ENCODE measurements at regions not wholly inside any gene's neighbourhood (a gene's known extent, or its start where the extent isn't known, plus 50 kb on each side); places are given as distances from the start of the nearest gene placed in this dataset.

- Histone ChIP-seq H3K4me3 (ENCODE audit: low read depth, low read length) (no peak overlapping the region), H3K9me3 (no peaks in the 10 kb centered on the region), H3K4me1 (no peaks in the 10 kb centered on the region), H3K36me3 (ENCODE audit: control insufficient read depth, insufficient read depth, low read length) (no peaks in the 10 kb centered on the region), H3K27me3 (replicated peaks; ENCODE audit: control insufficient read depth, insufficient read depth, low read length) (no peaks in the 10 kb centered on the region)
- H3K36me3 Mint-ChIP-seq (ENCODE audit: insufficient read depth, unreplicated experiment): no peaks in the 10 kb centered on the region
- intact Hi-C loops (cut with micrococcal nuclease; ENCODE audit: unreplicated experiment): no loop called here
- no peaks in the 10 kb centered on the region for H3K4me1 Mint-ChIP-seq (ENCODE audit: low read depth, unreplicated experiment)
- CTCF ChIA-PET: no interaction called here
- TF ChIP-seq, protein P1, sequence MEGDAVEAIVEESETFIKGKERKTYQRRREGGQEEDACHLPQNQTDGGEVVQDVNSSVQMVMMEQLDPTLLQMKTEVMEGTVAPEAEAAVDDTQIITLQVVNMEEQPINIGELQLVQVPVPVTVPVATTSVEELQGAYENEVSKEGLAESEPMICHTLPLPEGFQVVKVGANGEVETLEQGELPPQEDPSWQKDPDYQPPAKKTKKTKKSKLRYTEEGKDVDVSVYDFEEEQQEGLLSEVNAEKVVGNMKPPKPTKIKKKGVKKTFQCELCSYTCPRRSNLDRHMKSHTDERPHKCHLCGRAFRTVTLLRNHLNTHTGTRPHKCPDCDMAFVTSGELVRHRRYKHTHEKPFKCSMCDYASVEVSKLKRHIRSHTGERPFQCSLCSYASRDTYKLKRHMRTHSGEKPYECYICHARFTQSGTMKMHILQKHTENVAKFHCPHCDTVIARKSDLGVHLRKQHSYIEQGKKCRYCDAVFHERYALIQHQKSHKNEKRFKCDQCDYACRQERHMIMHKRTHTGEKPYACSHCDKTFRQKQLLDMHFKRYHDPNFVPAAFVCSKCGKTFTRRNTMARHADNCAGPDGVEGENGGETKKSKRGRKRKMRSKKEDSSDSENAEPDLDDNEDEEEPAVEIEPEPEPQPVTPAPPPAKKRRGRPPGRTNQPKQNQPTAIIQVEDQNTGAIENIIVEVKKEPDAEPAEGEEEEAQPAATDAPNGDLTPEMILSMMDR (IDR thresholded peaks at IDR 0.05; ENCODE audit: insufficient read depth in 1 of 2, low read depth in 1 of 2, low read length in 1 of 2, severe bottlenecking in 1 of 2, unreplicated experiment in 1 of 2): no peak
- H3K9me3 Mint-ChIP-seq (ENCODE audit: unreplicated experiment): no peaks in the 10 kb centered on the region
- BruUV-seq (replicated peaks): no TSS peak
- no peak overlapping the region for H3K27ac Mint-ChIP-seq (ENCODE audit: unreplicated experiment)
- POLR2A ChIA-PET: no interaction called here
- DNase-seq: no peak
- no peaks in the 10 kb centered on the region for H3K27me3 Mint-ChIP-seq (ENCODE audit: insufficient read depth, unreplicated experiment)
- no peak overlapping the region for H3K4me3 Mint-ChIP-seq (ENCODE audit: unreplicated experiment)
These were observed 91.6 kb upstream of the GNPDA2 start for GRCh38 chr4:44817930-44818329.

- Mint-ChIP-seq H3K27me3 (ENCODE audit: insufficient read depth, unreplicated experiment) (no peaks in the 10 kb centered on the region), H3K9me3 (ENCODE audit: unreplicated experiment) (no peaks in the 10 kb centered on the region), H3K36me3 (ENCODE audit: insufficient read depth, unreplicated experiment) (no peaks in the 10 kb centered on the region), H3K4me3 (ENCODE audit: unreplicated experiment) (no peak overlapping the region), H3K4me1 (ENCODE audit: low read depth, unreplicated experiment) (no peaks in the 10 kb centered on the region), H3K27ac (ENCODE audit: unreplicated experiment) (no peak overlapping the region)
- no peak for DNase-seq
- BruUV-seq (replicated peaks): no TSS peak
- Histone ChIP-seq H3K36me3 (ENCODE audit: control insufficient read depth, insufficient read depth, low read length) (no peaks in the 10 kb centered on the region), H3K9me3 (no peaks in the 10 kb centered on the region), H3K4me1 (no peaks in the 10 kb centered on the region), H3K4me3 (ENCODE audit: low read depth, low read length) (no peak overlapping the region), H3K27me3 (replicated peaks; ENCODE audit: control insufficient read depth, insufficient read depth, low read length) (no peaks in the 10 kb centered on the region)
- CTCF ChIA-PET: no interaction called here
- intact Hi-C loops (cut with micrococcal nuclease; ENCODE audit: unreplicated experiment): no loop called here
- POLR2A ChIA-PET: no interaction called here
- TF ChIP-seq, protein P1 (IDR thresholded peaks at IDR 0.05; ENCODE audit: insufficient read depth in 1 of 2, low read depth in 1 of 2, low read length in 1 of 2, severe bottlenecking in 1 of 2, unreplicated experiment in 1 of 2): no peak
These were observed 79.7 kb upstream of the GNPDA2 start for GRCh38 chr4:44806071-44806470.

DNA sequence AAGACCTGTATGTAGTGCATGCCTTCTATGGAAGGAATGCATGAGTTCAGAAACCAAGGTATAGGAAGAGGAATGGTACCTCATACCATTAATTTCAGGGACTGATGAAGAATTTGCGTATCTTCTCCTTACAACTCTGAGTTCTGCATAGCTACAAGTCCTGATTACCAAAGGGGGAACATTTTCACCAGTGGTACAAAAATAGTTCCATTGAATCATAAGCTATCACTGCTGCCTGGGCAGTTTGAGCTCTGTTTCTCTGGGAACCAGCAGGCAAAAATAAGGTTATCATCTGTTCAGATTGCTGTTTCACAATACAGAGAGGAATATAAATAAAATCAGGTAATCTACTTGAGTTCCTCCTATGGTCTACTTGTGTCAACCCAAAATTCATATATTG is 77.9 kb upstream of the GNPDA2 start:
- Mint-ChIP-seq H3K27ac (ENCODE audit: unreplicated experiment) (no peak overlapping the region), H3K36me3 (ENCODE audit: insufficient read depth, unreplicated experiment) (no peaks in the 10 kb centered on the region), H3K4me3 (ENCODE audit: unreplicated experiment) (no peak overlapping the region), H3K9me3 (ENCODE audit: unreplicated experiment) (no peaks in the 10 kb centered on the region), H3K27me3 (ENCODE audit: insufficient read depth, unreplicated experiment) (no peaks in the 10 kb centered on the region), H3K4me1 (ENCODE audit: low read depth, unreplicated experiment) (no peaks in the 10 kb centered on the region)
- Histone ChIP-seq H3K4me1 (no peaks in the 10 kb centered on the region), H3K36me3 (ENCODE audit: control insufficient read depth, insufficient read depth, low read length) (no peaks in the 10 kb centered on the region), H3K9me3 (no peaks in the 10 kb centered on the region), H3K4me3 (ENCODE audit: low read depth, low read length) (no peak overlapping the region), H3K27me3 (replicated peaks; ENCODE audit: control insufficient read depth, insufficient read depth, low read length) (no peaks in the 10 kb centered on the region)
- ChIA-PET POLR2A (no interaction called here), CTCF (no interaction called here)
- intact Hi-C loops (cut with micrococcal nuclease; ENCODE audit: unreplicated experiment): no loop called here
- TF ChIP-seq, protein P1 (IDR thresholded peaks at IDR 0.05; ENCODE audit: insufficient read depth in 1 of 2, low read depth in 1 of 2, low read length in 1 of 2, severe bottlenecking in 1 of 2, unreplicated experiment in 1 of 2): no peak
- no peak for DNase-seq
- BruUV-seq (replicated peaks): no TSS peak

Measured in Caco-2 (cell line).